ENCODE measurements at regions not wholly inside any gene's neighbourhood (a gene's known extent, or its start where the extent isn't known, plus 50 kb on each side); places are given as distances from the start of the nearest gene placed in this dataset.

- no peaks in the 10 kb centered on the region for H3K4me1 Mint-ChIP-seq
- DNase-seq (ENCODE audit: low spot score in 2 of 2) (no peak), ATAC-seq (replicated peaks; ENCODE audit: extremely low read depth, poor library complexity, severe bottlenecking) (no peak)
- H3K27me3 Mint-ChIP-seq: peaks cover 8% of the 10 kb centered on the region
- H3K4me3 Mint-ChIP-seq: no peak overlapping the region
- H3K9me3 Mint-ChIP-seq: no peaks in the 10 kb centered on the region
- no peak overlapping the region for H3K27ac Mint-ChIP-seq (ENCODE audit: low read depth)
- H3K36me3 Mint-ChIP-seq (ENCODE audit: insufficient read depth): no peaks in the 10 kb centered on the region
These were observed 170.0 kb upstream of the ARID2 start for GRCh38 chr12:45559537-45559936.

- Mint-ChIP-seq H3K27ac (ENCODE audit: low read depth) (no peak overlapping the region), H3K36me3 (ENCODE audit: insufficient read depth) (no peaks in the 10 kb centered on the region), H3K4me3 (no peak overlapping the region), H3K4me1 (no peaks in the 10 kb centered on the region), H3K27me3 (no peaks in the 10 kb centered on the region), H3K9me3 (no peaks in the 10 kb centered on the region)
- DNase-seq (ENCODE audit: low spot score in 2 of 2) (no peak), ATAC-seq (replicated peaks; ENCODE audit: extremely low read depth, poor library complexity, severe bottlenecking) (no peak)
These were observed 168.8 kb upstream of the ARID2 start for GRCh38 chr12:45560689-45561088.

- no peaks in the 10 kb centered on the region for H3K36me3 Mint-ChIP-seq (ENCODE audit: insufficient read depth)
- no peak overlapping the region for H3K4me3 Mint-ChIP-seq
- DNase-seq (ENCODE audit: low spot score in 2 of 2) (no peak), ATAC-seq (replicated peaks; ENCODE audit: extremely low read depth, poor library complexity, severe bottlenecking) (no peak)
- no peaks in the 10 kb centered on the region for H3K9me3 Mint-ChIP-seq
- H3K4me1 Mint-ChIP-seq: no peaks in the 10 kb centered on the region
- H3K27me3 Mint-ChIP-seq: no peaks in the 10 kb centered on the region
- no peak overlapping the region for H3K27ac Mint-ChIP-seq (ENCODE audit: low read depth)
These were observed 168.0 kb upstream of the ARID2 start for GRCh38 chr12:45561488-45561887.

DNA sequence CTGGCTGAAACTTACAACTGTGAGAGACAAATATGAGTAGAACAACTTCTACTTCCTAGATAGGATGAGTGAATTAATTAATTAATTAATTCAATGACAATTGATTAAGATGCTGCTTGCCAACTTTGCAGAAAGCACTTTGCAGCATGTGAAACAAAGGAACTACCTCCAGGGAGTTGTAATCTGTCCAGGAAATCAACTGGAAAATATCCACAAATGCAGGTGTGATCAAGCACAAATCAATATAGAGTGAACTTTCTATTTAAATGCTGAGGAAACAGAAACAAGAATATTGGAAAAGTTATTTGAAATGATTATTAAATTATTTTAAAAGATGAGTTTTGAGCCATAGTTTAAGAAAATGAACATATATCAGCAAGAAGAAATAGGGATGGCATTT, 163.9 kb upstream of the ARID2 start:
- H3K9me3 Mint-ChIP-seq: no peaks in the 10 kb centered on the region
- no peaks in the 10 kb centered on the region for H3K27me3 Mint-ChIP-seq
- no peak overlapping the region for H3K4me3 Mint-ChIP-seq
- no peaks in the 10 kb centered on the region for H3K4me1 Mint-ChIP-seq
- no peak overlapping the region for H3K27ac Mint-ChIP-seq (ENCODE audit: low read depth)
- H3K36me3 Mint-ChIP-seq (ENCODE audit: insufficient read depth): no peaks in the 10 kb centered on the region
- ATAC-seq (replicated peaks; ENCODE audit: extremely low read depth, poor library complexity, severe bottlenecking) (no peak), DNase-seq (ENCODE audit: low spot score in 2 of 2) (no peak)

GRCh38 chr12:45566257-45566656, 163.2 kb upstream of the ARID2 start:
- DNase-seq (ENCODE audit: low spot score in 2 of 2): no peak
- Mint-ChIP-seq H3K36me3 (ENCODE audit: insufficient read depth) (no peaks in the 10 kb centered on the region), H3K4me1 (no peaks in the 10 kb centered on the region), H3K9me3 (no peaks in the 10 kb centered on the region), H3K27ac (ENCODE audit: low read depth) (no peak overlapping the region), H3K4me3 (no peak overlapping the region), H3K27me3 (no peaks in the 10 kb centered on the region)
- ATAC-seq (replicated peaks; ENCODE audit: extremely low read depth, poor library complexity, severe bottlenecking): no peak

DNA sequence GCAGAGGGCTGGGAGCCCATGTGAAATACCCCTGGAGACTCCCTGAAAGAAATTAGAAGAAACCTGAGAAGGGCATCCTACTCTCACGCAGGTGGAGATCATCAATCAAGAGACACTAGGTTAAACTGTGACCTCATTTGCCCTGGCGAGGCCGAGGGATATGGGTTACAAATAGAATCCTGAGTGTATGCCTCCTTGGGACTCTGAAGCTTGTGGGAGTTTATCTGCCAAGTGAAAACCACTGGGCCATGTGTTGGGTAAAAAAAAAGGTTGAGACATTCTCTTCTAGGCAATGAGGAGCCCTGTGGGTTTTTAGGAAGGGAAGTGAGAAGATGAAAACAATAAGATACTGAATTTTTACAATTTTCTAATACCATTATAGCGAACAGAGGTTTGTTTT, 160.7 kb upstream of the ARID2 start:
- no peak overlapping the region for H3K27ac Mint-ChIP-seq (ENCODE audit: low read depth)
- no peak for DNase-seq (ENCODE audit: low spot score in 2 of 2)

DNA sequence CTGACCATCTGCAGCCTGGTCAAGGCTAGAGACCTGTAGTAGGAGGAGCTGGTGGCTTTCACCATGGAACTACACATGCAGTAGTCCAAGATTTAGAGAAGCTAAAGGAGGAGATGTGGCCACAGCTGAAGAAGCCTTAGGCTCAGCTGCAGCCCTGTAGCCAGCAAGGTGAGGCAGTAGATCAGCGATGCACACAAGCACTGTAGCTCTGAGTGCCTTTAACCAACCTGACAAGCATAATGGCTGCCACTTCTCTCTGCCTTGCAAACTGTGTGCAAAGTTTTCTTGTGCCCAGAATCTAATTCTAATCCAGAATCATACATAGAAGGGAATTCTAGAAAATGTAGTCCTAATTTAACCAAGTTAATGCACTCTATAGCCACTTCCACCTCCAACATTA, 159.0 kb upstream of the ARID2 start:
- H3K27me3 Mint-ChIP-seq: no peaks in the 10 kb centered on the region
- DNase-seq (ENCODE audit: low spot score in 2 of 2): no peak
- H3K36me3 Mint-ChIP-seq (ENCODE audit: insufficient read depth): no peaks in the 10 kb centered on the region
- H3K27ac Mint-ChIP-seq (ENCODE audit: low read depth): no peak overlapping the region
- no peak for ATAC-seq (replicated peaks; ENCODE audit: extremely low read depth, poor library complexity, severe bottlenecking)
- H3K9me3 Mint-ChIP-seq: no peaks in the 10 kb centered on the region
- no peaks in the 10 kb centered on the region for H3K4me1 Mint-ChIP-seq
- no peak overlapping the region for H3K4me3 Mint-ChIP-seq

More for the DNA sequence above, 160.7 kb upstream of the ARID2 start:
- Mint-ChIP-seq H3K27me3 (no peaks in the 10 kb centered on the region), H3K36me3 (ENCODE audit: insufficient read depth) (no peaks in the 10 kb centered on the region), H3K9me3 (no peaks in the 10 kb centered on the region), H3K4me1 (no peaks in the 10 kb centered on the region), H3K4me3 (no peak overlapping the region)
- no peak for ATAC-seq (replicated peaks; ENCODE audit: extremely low read depth, poor library complexity, severe bottlenecking)

GRCh38 chr12:45572114-45572513, 157.4 kb upstream of the ARID2 start:
- DNase-seq (ENCODE audit: low spot score in 2 of 2) (no peak), ATAC-seq (replicated peaks; ENCODE audit: extremely low read depth, poor library complexity, severe bottlenecking) (no peak)
- Mint-ChIP-seq H3K4me3 (no peak overlapping the region), H3K9me3 (no peaks in the 10 kb centered on the region), H3K27me3 (no peaks in the 10 kb centered on the region), H3K36me3 (ENCODE audit: insufficient read depth) (no peaks in the 10 kb centered on the region), H3K27ac (ENCODE audit: low read depth) (no peak overlapping the region), H3K4me1 (no peaks in the 10 kb centered on the region)

DNA sequence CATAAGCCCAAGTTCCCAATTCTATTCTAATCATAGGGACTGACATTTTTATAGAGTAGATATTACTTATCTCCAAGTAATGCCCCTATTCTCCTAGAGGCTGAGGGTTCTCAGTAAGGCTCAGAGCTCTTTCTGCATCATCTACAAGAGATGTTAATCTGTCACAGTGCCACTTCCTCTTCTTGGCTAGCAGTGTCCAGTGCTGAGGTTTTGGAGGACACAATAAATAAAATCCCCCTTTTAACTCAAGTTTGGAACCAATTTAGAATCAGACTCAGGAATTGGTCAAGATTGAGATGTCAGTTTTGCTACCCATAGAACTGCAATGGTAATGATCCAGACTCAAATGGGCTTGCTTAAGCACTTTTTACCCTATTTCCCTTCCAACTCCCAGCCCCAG, 154.1 kb upstream of the ARID2 start:
- H3K36me3 Mint-ChIP-seq (ENCODE audit: insufficient read depth): peaks cover 2% of the 10 kb centered on the region
- no peak overlapping the region for H3K4me3 Mint-ChIP-seq
- no peaks in the 10 kb centered on the region for H3K9me3 Mint-ChIP-seq
- no peak overlapping the region for H3K27ac Mint-ChIP-seq (ENCODE audit: low read depth)
- ATAC-seq (replicated peaks; ENCODE audit: extremely low read depth, poor library complexity, severe bottlenecking): no peak
- no peaks in the 10 kb centered on the region for H3K4me1 Mint-ChIP-seq
- H3K27me3 Mint-ChIP-seq: no peaks in the 10 kb centered on the region
- DNase-seq (ENCODE audit: low spot score in 2 of 2): no peak

GRCh38 chr12:45575823-45576475, 153.6 kb upstream of the ARID2 start:
- no peak for DNase-seq (ENCODE audit: low spot score in 2 of 2)
- no peaks in the 10 kb centered on the region for H3K4me1 Mint-ChIP-seq
- H3K9me3 Mint-ChIP-seq: no peaks in the 10 kb centered on the region
- no peak overlapping the region for H3K4me3 Mint-ChIP-seq
- no peaks in the 10 kb centered on the region for H3K27me3 Mint-ChIP-seq
- peaks cover 2% of the 10 kb centered on the region for H3K36me3 Mint-ChIP-seq (ENCODE audit: insufficient read depth)
- ATAC-seq (replicated peaks; ENCODE audit: extremely low read depth, poor library complexity, severe bottlenecking): peak; percentile 32
- H3K27ac Mint-ChIP-seq (ENCODE audit: low read depth): no peak overlapping the region

DNA sequence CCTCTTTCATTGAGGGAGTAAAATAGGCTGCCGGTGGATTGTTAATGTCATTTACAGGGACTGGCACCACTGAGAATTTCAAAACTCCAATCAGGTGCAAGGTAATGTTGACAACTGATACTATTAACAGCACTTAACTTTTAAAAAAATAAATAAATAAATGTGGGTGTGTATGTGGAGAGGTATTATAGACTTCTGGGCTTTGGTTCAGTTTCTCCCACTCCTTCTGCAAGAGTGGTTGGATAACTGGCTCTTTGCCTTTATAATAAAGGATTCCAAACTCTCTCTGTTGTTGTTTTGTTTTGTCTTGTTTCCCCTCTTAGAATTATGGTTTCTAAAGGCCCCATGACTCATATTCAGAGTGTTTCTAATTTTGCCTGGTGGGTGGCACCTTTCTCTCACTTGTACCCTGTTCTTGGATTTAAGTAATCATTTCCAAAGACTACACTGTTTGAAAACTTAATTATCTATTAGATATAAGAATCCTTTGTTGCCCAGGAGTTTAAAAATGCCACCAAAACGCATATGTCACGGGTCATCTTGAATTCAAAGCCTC, 151.6 kb upstream of the ARID2 start:
- no peaks in the 10 kb centered on the region for H3K9me3 Mint-ChIP-seq
- peaks cover 2% of the 10 kb centered on the region for H3K36me3 Mint-ChIP-seq (ENCODE audit: insufficient read depth)
- H3K27me3 Mint-ChIP-seq: peaks cover 9% of the 10 kb centered on the region
- ATAC-seq (replicated peaks; ENCODE audit: extremely low read depth, poor library complexity, severe bottlenecking): no peak
- no peaks in the 10 kb centered on the region for H3K4me1 Mint-ChIP-seq
- H3K27ac Mint-ChIP-seq (ENCODE audit: low read depth): no peak overlapping the region
- no peak overlapping the region for H3K4me3 Mint-ChIP-seq
- DNase-seq (ENCODE audit: low spot score in 2 of 2): no peak

- H3K4me3 Mint-ChIP-seq: no peak overlapping the region
- ATAC-seq (replicated peaks; ENCODE audit: extremely low read depth, poor library complexity, severe bottlenecking) (no peak), DNase-seq (ENCODE audit: low spot score in 2 of 2) (no peak)
- H3K27ac Mint-ChIP-seq (ENCODE audit: low read depth): no peak overlapping the region
- H3K36me3 Mint-ChIP-seq (ENCODE audit: insufficient read depth): peaks cover 2% of the 10 kb centered on the region
- no peaks in the 10 kb centered on the region for H3K9me3 Mint-ChIP-seq
- no peaks in the 10 kb centered on the region for H3K4me1 Mint-ChIP-seq
- peaks cover 9% of the 10 kb centered on the region for H3K27me3 Mint-ChIP-seq
These were observed 149.0 kb upstream of the ARID2 start for GRCh38 chr12:45580356-45580969.

GRCh38 chr12:45581112-45581511, 148.4 kb upstream of the ARID2 start:
- Mint-ChIP-seq H3K4me1 (no peaks in the 10 kb centered on the region), H3K9me3 (no peaks in the 10 kb centered on the region), H3K4me3 (no peak overlapping the region), H3K27me3 (peaks cover 9% of the 10 kb centered on the region), H3K36me3 (ENCODE audit: insufficient read depth) (peaks cover 2% of the 10 kb centered on the region), H3K27ac (ENCODE audit: low read depth) (no peak overlapping the region)
- ATAC-seq (replicated peaks; ENCODE audit: extremely low read depth, poor library complexity, severe bottlenecking) (no peak), DNase-seq (ENCODE audit: low spot score in 2 of 2) (no peak)
